HEK293 (cell line): ENCODE measurements at regions not wholly inside any gene's neighbourhood (a gene's known extent, or its start where the extent isn't known, plus 50 kb on each side); places are given as distances from the start of the nearest gene placed in this dataset.

Source experiments
- CTCF ChIA-PET: fragments of 350-600 bp; formaldehyde crosslinking; extraction: SDS; loops from one replicate; lab custom pipeline; 2021; ENCODE audit warnings: antibody characterized with exemption; lab: Yijun Ruan, JAX
- POLR2A ChIA-PET: fragments of 300-600 bp; formaldehyde crosslinking; extraction: SDS; loops from one replicate; lab custom pipeline; 2020; ENCODE audit warnings: antibody characterized with exemption, inconsistent platforms; lab: Yijun Ruan, JAX
- H3K27ac ChIP-seq: fragments of 200-500 bp; sonication (Bioruptor generic); 2 replicates; pipeline ENCODE4 v1.5.1; 2014; ENCODE audit warnings: low read depth, low read length, control low read depth, inconsistent platforms; ENCODE audit errors: extremely low read depth
- H3K36me3 ChIP-seq, 2 experiments: fragments of 200-500 bp in 1 of 2; sonication (Bioruptor generic) in 1 of 2; 1 replicate in 1 of 2; 2 replicates in 1 of 2; pipeline ENCODE4 v1.5.1; 2014 to 2017; ENCODE audit warnings: inconsistent platforms in 2 of 2, low read length in 2 of 2; ENCODE audit not compliant: control insufficient read depth in 2 of 2, insufficient read depth in 1 of 2
- H3K4me1 ChIP-seq: fragments of 200-500 bp; sonication (Bioruptor generic); 2 replicates; pipeline ENCODE4 v1.5.1; 2014; ENCODE audit warnings: mild to moderate bottlenecking, low read length, inconsistent platforms; ENCODE audit not compliant: control insufficient read depth, insufficient read depth
- H3K4me3 ChIP-seq: 2 replicates; pipeline ENCODE4 v1.5.1; 2011; ENCODE audit warnings: low read depth, mild to moderate bottlenecking, control low read depth, low read length, moderate library complexity
- H3K9me3 ChIP-seq: fragments of 200-500 bp; sonication (Bioruptor generic); 2 replicates; pipeline ENCODE4 v1.5.1; 2014; ENCODE audit warnings: low read depth, low read length, inconsistent platforms; ENCODE audit not compliant: control insufficient read depth, insufficient read depth
- HOXA7 ChIP-seq: sonication (generic); formaldehyde crosslinking; IDR thresholded peaks from 2 replicates; pipeline ENCODE4 v1.8.1; 2022; ENCODE audit warnings: missing genetic modification reagents, borderline replicate concordance
- KLF16 ChIP-seq: fragments of 450-650 bp; formaldehyde crosslinking; IDR thresholded peaks from 2 replicates; pipeline ENCODE4 v1.5.1; 2017; ENCODE audit warnings: missing biosample characterization, missing genetic modification characterization
- RBAK ChIP-seq: fragments of 450-650 bp; formaldehyde crosslinking; IDR thresholded peaks from 2 replicates; pipeline ENCODE4 v1.5.1; 2016; ENCODE audit warnings: missing biosample characterization, missing genetic modification characterization
- SETDB1 ChIP-seq: IDR thresholded peaks from one replicate; pipeline ENCODE4 v1.6.1; 2017; ENCODE audit warnings: mild to moderate bottlenecking, low read length, moderate library complexity, mixed read lengths; ENCODE audit not compliant: insufficient read length
- YY2 ChIP-seq: fragments of 450-650 bp; formaldehyde crosslinking; IDR thresholded peaks from 2 replicates; pipeline ENCODE4 v1.5.1; 2016; ENCODE audit warnings: missing biosample characterization, missing genetic modification characterization
- ZBTB20 ChIP-seq: fragments of 450-650 bp; formaldehyde crosslinking; IDR thresholded peaks from 2 replicates; pipeline ENCODE4 v1.5.1; 2016; ENCODE audit warnings: missing biosample characterization, missing genetic modification characterization
- ZBTB26 ChIP-seq: fragments of 450-650 bp; formaldehyde crosslinking; optimal IDR thresholded peaks from 2 replicates; pipeline ENCODE3; 2016; ENCODE audit warnings: missing biosample characterization, mild to moderate bottlenecking, missing genetic modification characterization
- ZNF174 ChIP-seq: fragments of 450-650 bp; formaldehyde crosslinking; IDR thresholded peaks from 2 replicates; pipeline ENCODE4 v1.5.0; 2017; ENCODE audit warnings: missing biosample characterization, mild to moderate bottlenecking, missing genetic modification characterization
- ZNF175 ChIP-seq: fragments of 450-650 bp; formaldehyde crosslinking; IDR thresholded peaks from 2 replicates; pipeline ENCODE4 v1.5.1; 2016; ENCODE audit warnings: missing biosample characterization, missing genetic modification characterization
- ZNF214 ChIP-seq: fragments of 450-650 bp; formaldehyde crosslinking; IDR thresholded peaks from 2 replicates; pipeline ENCODE4 v1.5.1; 2017; ENCODE audit warnings: missing biosample characterization, mild to moderate bottlenecking, missing genetic modification characterization, borderline replicate concordance
- ZNF239 ChIP-seq: fragments of 450-650 bp; formaldehyde crosslinking; IDR thresholded peaks from 2 replicates; pipeline ENCODE4 v1.5.1; 2016; ENCODE audit warnings: missing biosample characterization, missing genetic modification characterization
- ZNF248 ChIP-seq: fragments of 450-650 bp; formaldehyde crosslinking; IDR thresholded peaks from 2 replicates; pipeline ENCODE4 v1.5.1; 2017; ENCODE audit warnings: missing biosample characterization, missing genetic modification characterization
- ZNF280C ChIP-seq: fragments of 450-650 bp; formaldehyde crosslinking; IDR thresholded peaks from 2 replicates; pipeline ENCODE4 v1.5.1; 2016; ENCODE audit warnings: missing biosample characterization, missing genetic modification characterization
- ZNF292 ChIP-seq: fragments of 450-650 bp; formaldehyde crosslinking; IDR thresholded peaks from 2 replicates; pipeline ENCODE4 v1.5.1; 2016; ENCODE audit warnings: low read depth, missing biosample characterization, missing genetic modification characterization, borderline replicate concordance
- ZNF341 ChIP-seq: fragments of 450-650 bp; formaldehyde crosslinking; IDR thresholded peaks from 2 replicates; pipeline ENCODE4; 2016; ENCODE audit warnings: low read depth, missing biosample characterization, missing genetic modification characterization
- ZNF404 ChIP-seq: fragments of 450-650 bp; formaldehyde crosslinking; IDR thresholded peaks from 2 replicates; pipeline ENCODE4 v1.5.1; 2017; ENCODE audit warnings: missing biosample characterization, missing genetic modification characterization
- ZNF549 ChIP-seq: fragments of 450-650 bp; IDR thresholded peaks from 2 replicates; pipeline ENCODE4 v1.5.1; 2018; ENCODE audit warnings: missing biosample characterization, missing genetic modification characterization, mild to moderate bottlenecking, inconsistent platforms, moderate library complexity
- ZNF596 ChIP-seq: fragments of 450-650 bp; IDR thresholded peaks from 2 replicates; pipeline ENCODE4 v1.5.0; 2018; ENCODE audit warnings: missing biosample characterization, mild to moderate bottlenecking, missing genetic modification characterization, moderate library complexity
- ZNF623 ChIP-seq: fragments of 450-650 bp; formaldehyde crosslinking; IDR thresholded peaks from 2 replicates; pipeline ENCODE4 v1.5.1; 2016; ENCODE audit warnings: missing biosample characterization, missing genetic modification characterization
- ZNF768 ChIP-seq: fragments of 450-650 bp; formaldehyde crosslinking; IDR thresholded peaks from 2 replicates; pipeline ENCODE4 v1.5.1; 2018; ENCODE audit warnings: missing biosample characterization, mild to moderate bottlenecking, missing genetic modification characterization
- TF ChIP-seq, protein P1 (sequence below): fragments of 450-650 bp; formaldehyde crosslinking; IDR thresholded peaks from 2 replicates; pipeline ENCODE4 v1.5.1; 2016; ENCODE audit warnings: missing biosample characterization, missing genetic modification characterization, borderline replicate concordance
- TF ChIP-seq, protein P2 (sequence below): fragments of 450-650 bp; formaldehyde crosslinking; IDR thresholded peaks from 2 replicates; pipeline ENCODE4 v1.5.1; 2017; ENCODE audit warnings: missing biosample characterization, missing genetic modification characterization
- TF ChIP-seq, protein P3 (sequence below): fragments of 450-650 bp; IDR thresholded peaks from 2 replicates; pipeline ENCODE4 v1.5.1; 2018; ENCODE audit warnings: missing biosample characterization, missing genetic modification characterization

DNA sequence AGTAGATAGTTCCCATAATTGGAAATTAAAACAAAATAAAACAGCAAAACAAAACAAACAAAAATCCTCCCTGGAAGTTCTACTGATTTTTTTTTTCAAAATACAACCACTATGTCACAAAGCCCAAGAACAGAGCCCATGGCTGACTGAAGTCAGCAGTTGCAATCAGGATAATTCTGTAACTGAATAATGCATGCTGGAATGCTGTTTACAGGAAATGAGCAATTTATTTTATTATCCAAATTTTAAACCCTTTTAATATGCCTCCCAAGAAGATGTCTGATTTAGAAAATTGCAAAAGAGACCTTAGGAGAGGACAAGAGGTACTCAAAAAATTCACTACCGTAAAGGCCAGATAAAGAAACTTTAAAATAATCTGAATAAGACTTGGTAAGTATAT is 578.2 kb downstream of the TOX3 start:
- Histone ChIP-seq H3K9me3 (no peaks in the 10 kb centered on the region), H3K4me1 (no peaks in the 10 kb centered on the region), H3K4me3 (no peak overlapping the region), H3K27ac (no peak overlapping the region), H3K36me3 (no peaks in the 10 kb centered on the region)
- TF ChIP-seq ZBTB26 = no peak
- TF ChIP-seq KLF16 = no peak
- TF ChIP-seq ZNF404 (tag by site-specific recombination) = no peak
- no peak for TF ChIP-seq ZNF623
- TF ChIP-seq ZNF768 (tag by site-specific recombination) = no peak
- no peak for TF ChIP-seq ZNF549 (tag by site-specific recombination)
- TF ChIP-seq ZBTB20 (tag by site-specific recombination) = no peak
- no peak for TF ChIP-seq ZNF174
- TF ChIP-seq ZNF341 (tag by site-specific recombination) = no peak
- ChIA-PET CTCF (interaction anchor here (0.7 to 0.9 kb wide), 3 partner anchors 150 to 271 kb away, joined by 4 to 7 read pairs (median 7); no protein-coding TSS in a partner anchor), POLR2A (no interaction called here)

DNA sequence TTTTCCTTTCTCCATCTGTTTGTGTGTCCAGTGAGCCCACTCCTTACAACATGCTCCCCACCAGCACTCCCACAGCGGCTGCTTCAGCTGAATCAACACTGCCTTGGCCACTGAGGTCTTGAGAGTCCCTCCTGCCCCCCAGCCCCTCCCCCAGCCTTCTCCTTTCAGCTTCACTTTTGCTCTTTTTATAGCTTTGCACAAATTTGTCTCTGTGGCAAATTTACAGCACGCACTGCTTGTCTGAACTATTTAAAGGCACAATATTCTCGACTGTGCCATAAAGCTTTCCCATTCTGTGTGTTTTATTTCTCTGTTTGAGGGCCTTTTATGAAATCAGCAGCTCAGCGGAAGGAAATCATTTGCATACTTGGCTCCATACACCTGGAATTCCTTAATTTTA is 579.3 kb downstream of the TOX3 start:
- Histone ChIP-seq H3K4me1 (no peaks in the 10 kb centered on the region), H3K9me3 (no peaks in the 10 kb centered on the region), H3K27ac (no peak overlapping the region), H3K36me3 (no peaks in the 10 kb centered on the region), H3K4me3 (no peak overlapping the region)
- POLR2A ChIA-PET = no interaction called here
- CTCF ChIA-PET = interaction anchor here (0.7 kb wide), 1 partner anchor 15 kb away, joined by 3 read pairs; no protein-coding TSS in a partner anchor
- TF ChIP-seq, protein P1, sequence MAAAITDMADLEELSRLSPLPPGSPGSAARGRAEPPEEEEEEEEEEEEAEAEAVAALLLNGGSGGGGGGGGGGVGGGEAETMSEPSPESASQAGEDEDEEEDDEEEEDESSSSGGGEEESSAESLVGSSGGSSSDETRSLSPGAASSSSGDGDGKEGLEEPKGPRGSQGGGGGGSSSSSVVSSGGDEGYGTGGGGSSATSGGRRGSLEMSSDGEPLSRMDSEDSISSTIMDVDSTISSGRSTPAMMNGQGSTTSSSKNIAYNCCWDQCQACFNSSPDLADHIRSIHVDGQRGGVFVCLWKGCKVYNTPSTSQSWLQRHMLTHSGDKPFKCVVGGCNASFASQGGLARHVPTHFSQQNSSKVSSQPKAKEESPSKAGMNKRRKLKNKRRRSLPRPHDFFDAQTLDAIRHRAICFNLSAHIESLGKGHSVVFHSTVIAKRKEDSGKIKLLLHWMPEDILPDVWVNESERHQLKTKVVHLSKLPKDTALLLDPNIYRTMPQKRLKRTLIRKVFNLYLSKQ (tag by site-specific recombination) = no peak
- TF ChIP-seq SETDB1 (no peak), ZNF404 (tag by site-specific recombination) (no peak), ZNF214 (tag by site-specific recombination) (no peak), ZNF175 (tag by site-specific recombination) (no peak), ZNF341 (tag by site-specific recombination) (no peak), RBAK (no peak), ZNF239 (tag by site-specific recombination) (no peak), ZNF596 (no peak), YY2 (no peak), ZNF768 (tag by site-specific recombination) (no peak), ZNF248 (tag by site-specific recombination) (no peak), HOXA7 (CRISPR knock-in tag) (no peak), ZNF280C (tag by site-specific recombination) (no peak), ZNF292 (no peak), ZBTB26 (no peak)
- TF ChIP-seq, protein P2, sequence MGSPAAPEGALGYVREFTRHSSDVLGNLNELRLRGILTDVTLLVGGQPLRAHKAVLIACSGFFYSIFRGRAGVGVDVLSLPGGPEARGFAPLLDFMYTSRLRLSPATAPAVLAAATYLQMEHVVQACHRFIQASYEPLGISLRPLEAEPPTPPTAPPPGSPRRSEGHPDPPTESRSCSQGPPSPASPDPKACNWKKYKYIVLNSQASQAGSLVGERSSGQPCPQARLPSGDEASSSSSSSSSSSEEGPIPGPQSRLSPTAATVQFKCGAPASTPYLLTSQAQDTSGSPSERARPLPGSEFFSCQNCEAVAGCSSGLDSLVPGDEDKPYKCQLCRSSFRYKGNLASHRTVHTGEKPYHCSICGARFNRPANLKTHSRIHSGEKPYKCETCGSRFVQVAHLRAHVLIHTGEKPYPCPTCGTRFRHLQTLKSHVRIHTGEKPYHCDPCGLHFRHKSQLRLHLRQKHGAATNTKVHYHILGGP (tag by site-specific recombination) = no peak
- TF ChIP-seq, protein P3, sequence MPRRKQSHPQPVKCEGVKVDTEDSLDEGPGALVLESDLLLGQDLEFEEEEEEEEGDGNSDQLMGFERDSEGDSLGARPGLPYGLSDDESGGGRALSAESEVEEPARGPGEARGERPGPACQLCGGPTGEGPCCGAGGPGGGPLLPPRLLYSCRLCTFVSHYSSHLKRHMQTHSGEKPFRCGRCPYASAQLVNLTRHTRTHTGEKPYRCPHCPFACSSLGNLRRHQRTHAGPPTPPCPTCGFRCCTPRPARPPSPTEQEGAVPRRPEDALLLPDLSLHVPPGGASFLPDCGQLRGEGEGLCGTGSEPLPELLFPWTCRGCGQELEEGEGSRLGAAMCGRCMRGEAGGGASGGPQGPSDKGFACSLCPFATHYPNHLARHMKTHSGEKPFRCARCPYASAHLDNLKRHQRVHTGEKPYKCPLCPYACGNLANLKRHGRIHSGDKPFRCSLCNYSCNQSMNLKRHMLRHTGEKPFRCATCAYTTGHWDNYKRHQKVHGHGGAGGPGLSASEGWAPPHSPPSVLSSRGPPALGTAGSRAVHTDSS = no peak
